Prostate gland (tissue), 2 donors: ENCODE measurements at regions not wholly inside any gene's neighbourhood (a gene's known extent, or its start where the extent isn't known, plus 50 kb on each side); places are given as distances from the start of the nearest gene placed in this dataset.

ENCODE experiments used
- CTCF ChIP-seq, 4 experiments: fragments of 200-600 bp in 2 of 4; fragments of 450-650 bp in 2 of 4; sonication (generic) in 2 of 4; IDR thresholded peaks; 1 replicate in 3 of 4; 2 replicates in 1 of 4; pipeline ENCODE4 v1.5.1; 2016 to 2019; ENCODE audit warnings: antibody characterized with exemption in 4 of 4, mild to moderate bottlenecking in 2 of 4, moderate library complexity in 2 of 4
- POLR2A ChIP-seq: fragments of 450-650 bp; IDR thresholded peaks from one replicate; pipeline ENCODE4 v1.6.1; 2016; ENCODE audit warnings: antibody characterized with exemption, mild to moderate bottlenecking

GRCh38 chr1:110736900-110737605 is 62.3 kb upstream of the KCNA3 start:
- TF ChIP-seq POLR2A (no peak), CTCF (IDR thresholded peaks at IDR 0.05) (no peak)
